ENCODE measurements at regions not wholly inside any gene's neighbourhood (a gene's known extent, or its start where the extent isn't known, plus 50 kb on each side); places are given as distances from the start of the nearest gene placed in this dataset.
A peak's percentile ranks its signal among the peaks of the same experiment; 100 is the strongest.
"Not testable (repeated sequence)": the region's sequence is repeated elsewhere in the genome, so short reads cannot be mapped to it uniquely, and the experiment has no call there.

DNA sequence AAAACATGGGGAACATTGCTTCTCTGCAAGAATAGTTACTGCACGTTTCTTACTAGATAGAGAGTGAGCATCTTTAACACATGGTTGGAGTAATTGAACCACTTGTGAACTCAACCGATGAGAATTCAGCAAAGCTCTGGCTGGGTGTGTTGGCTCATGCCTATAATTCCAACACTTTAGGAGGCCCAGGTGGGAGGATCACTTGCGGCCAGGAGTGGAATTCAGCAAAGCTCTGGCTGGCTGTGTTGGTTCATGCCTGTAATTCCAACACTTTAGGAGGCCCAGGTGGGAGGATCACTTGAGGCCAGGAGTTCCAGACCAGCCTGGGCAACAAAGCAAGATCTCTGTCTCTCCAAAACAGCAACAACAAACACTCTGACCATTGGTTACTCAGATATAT lies 865.9 kb downstream of the KCNJ2 start:
- no peak for DNase-seq

DNA sequence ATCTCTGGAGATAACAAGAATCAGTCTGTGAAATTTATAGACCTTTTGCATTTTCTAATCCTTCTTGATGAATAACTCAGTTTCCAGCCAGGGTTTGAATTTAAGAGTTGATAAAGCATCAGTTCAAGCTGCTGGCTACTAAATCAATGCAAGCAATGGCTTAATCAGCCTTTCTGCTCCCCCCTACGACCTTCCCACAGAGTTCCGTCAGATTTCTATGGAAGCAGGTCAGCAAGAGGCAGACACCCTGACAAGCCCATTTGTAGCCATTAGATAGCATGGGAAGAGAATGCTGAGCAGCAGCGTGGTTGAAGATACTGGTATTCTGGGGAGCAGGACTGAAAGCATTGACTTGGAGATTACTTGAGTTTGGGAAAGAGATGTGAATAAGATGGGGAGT lies 868.1 kb downstream of the KCNJ2 start:
- DNase-seq: no peak

- no peak for DNase-seq
Measured at GRCh38 chr17:71039391-71039790, 870.1 kb downstream of the KCNJ2 start.

DNA sequence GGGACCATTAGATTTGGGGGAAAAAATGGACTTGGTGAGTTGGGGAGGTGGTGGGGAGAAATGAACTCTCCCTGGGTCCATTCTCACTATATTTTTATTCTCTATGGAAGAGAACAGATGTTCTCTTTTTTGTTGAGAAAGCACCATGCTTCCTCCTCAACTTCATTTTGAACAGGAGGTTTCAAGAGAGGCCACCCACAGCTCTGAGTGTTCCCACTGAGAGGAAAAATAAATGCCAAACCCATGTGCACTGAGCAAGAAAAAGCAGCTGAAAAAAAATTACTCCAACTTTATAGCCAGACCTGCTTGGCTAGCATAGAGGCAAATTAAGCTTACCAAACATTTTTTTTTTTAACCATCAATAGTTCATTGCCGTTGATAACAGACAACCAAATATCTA lies 883.6 kb downstream of the KCNJ2 start:
- no peak for DNase-seq

DNA sequence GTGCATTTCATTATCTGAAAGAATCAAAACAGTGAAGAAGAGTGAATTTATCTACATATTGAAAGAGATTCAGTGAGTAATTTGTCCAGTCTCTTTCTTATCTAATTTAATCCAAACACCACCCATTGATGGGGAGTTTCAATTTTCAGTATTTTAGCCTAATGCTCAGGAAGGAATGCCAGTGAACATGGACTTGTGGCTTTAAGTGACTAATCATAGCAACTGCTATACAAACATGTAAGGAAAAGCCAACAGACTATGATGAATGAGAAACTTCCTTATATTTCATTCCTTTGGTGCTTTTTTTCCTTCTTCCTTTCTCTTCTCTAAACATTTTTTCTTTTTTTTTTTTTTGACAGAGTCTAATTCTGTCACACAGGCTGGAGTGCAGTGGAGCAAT lies 885.8 kb downstream of the KCNJ2 start:
- no peak for DNase-seq

DNA sequence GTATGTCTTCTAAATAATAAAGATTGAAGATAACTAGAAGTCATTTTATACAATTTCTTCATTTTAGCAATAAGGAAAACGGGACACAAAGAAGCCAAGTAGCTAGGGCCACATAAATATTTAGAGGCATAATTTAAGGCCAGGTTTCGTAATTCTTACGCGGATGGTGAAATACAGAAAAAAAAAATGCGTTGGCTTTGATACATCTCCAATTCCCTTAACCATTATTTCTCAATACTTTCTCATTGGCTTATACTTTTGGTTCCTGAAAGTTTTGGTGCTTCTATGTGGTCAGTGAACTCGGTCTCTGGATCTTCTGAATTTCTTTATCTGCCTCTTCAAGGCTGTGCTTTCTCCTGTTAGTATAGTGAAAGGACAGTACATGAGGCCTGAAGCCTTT lies 888.1 kb downstream of the KCNJ2 start:
- DNase-seq: no peak

DNA sequence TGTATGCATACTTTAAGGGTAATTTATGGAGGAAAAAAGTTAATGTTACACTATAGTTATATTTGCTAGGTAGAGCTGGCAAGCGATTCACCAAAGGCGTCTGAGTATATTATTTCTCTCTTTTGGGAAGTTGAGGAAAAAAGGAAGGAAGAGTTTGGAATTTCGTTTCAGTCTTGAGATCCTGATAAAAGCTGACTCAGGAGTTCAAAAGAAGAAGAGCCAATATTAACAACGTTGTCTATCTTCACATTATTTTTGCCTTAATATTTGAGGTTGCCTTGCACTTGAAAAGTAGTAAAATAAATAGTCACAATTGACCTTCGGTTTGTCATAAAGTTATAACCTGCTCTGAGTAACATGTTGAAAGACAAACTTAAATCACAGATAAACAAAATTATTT lies 888.6 kb downstream of the KCNJ2 start:
- no peak for DNase-seq

- no peak for DNase-seq
Measured at GRCh38 chr17:71063127-71063526, 893.8 kb downstream of the KCNJ2 start.

GRCh38 chr17:71063559-71063958 lies 894.2 kb downstream of the KCNJ2 start:
- no peak for DNase-seq

- peak in 1 of 14 donors; percentile 1 for DNase-seq
Measured at GRCh38 chr17:71067669-71068407, 898.5 kb downstream of the KCNJ2 start.

- no peak for DNase-seq
Measured at GRCh38 chr17:71068408-71068750, 899.0 kb downstream of the KCNJ2 start.

- DNase-seq: no peak
Measured at GRCh38 chr17:71071041-71071440, 901.7 kb downstream of the KCNJ2 start.

DNA sequence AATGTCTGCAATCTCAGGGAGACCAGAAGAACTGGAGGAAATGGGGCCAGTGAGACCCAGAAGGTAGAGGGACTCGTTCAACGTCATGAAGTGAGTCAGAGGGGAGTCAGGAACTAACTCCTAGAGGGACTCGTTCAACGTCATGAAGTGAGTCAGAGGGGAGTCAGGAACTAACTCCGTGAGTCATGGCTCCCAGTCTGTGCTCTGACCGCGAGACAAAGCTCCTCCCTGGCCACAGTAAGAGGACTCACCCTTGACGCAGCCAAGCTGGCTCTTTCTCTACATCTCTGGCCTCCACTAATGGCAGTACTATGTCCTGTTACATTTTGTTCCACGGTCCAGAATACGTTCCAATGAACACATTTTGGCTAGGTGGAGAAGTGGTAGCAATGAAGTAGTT lies 902.5 kb downstream of the KCNJ2 start:
- DNase-seq: no peak

GRCh38 chr17:71080937-71081336 lies 911.6 kb downstream of the KCNJ2 start:
- DNase-seq: no peak

DNA sequence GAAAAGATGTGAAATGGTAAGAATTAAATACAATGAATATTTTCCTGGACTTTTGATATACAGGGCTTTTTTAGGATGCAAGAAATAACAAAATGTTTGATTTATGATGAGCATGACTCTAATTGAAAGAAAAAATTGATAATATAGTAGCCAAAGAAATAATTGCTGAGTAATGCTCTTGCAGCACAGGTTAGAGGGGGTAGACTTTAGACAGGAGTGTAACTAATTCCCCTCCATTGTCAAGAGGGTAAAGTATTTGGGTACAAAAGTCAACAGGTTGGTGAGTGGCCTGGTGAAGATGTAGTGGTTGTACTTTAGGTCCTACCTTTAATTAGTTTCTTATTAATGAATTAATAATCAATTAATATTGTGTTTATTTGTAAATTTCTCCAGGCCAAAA lies 912.3 kb downstream of the KCNJ2 start:
- no peak for DNase-seq

DNA sequence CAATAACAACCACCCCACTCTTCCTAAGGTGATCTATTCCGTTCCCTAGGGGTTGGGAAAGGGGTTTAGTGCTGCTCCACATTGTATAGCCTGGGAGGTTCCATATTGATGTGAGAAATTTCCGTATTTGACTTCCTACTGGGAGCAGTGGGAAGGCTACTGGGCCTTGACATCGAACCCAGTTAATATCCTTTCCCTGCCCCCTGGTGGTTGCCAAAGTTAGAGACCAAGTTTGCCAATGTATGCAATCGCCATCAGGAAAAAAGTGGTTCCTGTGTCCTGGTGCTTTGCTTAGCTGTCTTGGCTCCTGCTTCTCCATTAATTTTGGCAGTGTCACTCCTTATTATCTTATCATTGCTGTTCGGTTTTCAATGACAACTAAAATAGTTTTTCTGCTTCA lies 914.9 kb downstream of the KCNJ2 start:
- peak in 2 of 14 donors; percentile 0 to 1 for DNase-seq

GRCh38 chr17:71084838-71085237 lies 915.5 kb downstream of the KCNJ2 start:
- no peak for DNase-seq

- DNase-seq: peak in 1 of 14 donors; percentile 0
Measured at GRCh38 chr17:71085238-71086033, 916.1 kb downstream of the KCNJ2 start.

- no peak for DNase-seq
Measured at GRCh38 chr17:71089431-71089830, 920.1 kb downstream of the KCNJ2 start.

- no peak for DNase-seq
Measured at GRCh38 chr17:71098071-71098470, 928.7 kb downstream of the KCNJ2 start.

- no peak for DNase-seq
Measured at GRCh38 chr17:71099003-71099714, 929.8 kb downstream of the KCNJ2 start.

DNA sequence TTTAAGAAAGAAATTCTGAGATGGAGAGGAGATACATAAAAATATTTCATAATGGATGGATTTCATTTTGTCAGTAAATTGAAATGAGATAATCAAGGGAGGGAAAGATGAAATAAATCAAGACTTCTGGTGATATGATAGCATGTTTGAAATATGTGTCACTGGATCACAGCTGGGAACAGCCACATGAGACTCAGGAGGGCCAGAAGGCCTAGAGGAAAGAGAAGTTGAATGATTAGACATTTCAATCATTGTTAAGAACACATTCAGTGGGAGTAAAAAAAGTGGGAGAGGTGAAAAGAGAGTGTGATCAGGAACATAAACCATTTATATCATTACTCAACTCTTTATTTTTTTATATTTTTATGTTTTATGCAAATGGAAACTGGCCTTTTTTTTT lies 933.4 kb downstream of the KCNJ2 start:
- DNase-seq: no peak

DNA sequence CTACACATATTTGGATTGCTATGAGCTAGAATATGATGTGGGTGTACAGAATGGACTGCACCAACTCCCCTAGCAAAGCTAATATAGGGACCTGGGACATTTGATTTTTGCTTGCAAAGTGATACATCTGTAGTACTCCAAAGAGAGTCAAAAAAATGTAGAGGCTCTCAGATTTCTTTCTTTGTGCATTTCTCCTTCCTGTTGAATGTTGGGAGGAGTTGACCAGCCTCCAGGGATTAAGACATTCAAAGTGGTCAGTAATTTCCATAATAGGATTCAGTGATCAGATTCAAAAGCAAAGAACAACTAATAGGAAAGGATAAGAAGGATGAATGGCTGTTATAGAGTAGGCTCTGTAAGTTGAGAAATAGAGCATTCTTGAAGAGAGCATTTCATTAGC lies 934.9 kb downstream of the KCNJ2 start:
- no peak for DNase-seq

DNA sequence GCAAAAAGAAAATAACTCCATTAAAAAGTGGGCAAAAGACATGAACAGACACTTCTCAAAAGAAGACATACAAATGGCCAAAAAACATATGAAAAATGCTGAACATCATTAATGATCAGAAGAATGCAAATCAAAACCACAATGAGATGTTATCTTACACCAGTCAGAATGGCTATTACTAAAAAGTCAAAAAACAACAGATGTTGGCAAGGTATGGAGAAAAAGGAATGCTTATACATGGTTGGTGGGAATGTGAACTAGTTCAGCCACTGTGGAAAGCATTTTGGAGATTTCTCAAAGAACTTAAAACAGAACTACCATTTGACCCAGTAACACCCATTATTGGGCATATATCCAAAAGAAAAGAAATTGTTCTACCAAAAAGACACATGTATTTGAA lies 936.7 kb downstream of the KCNJ2 start:
- DNase-seq: not testable (repeated sequence)

Data from C1 segment of cervical spinal cord (tissue), 14 donors.